Hepatocyte (in vitro differentiated cells): ENCODE measurements at regions not wholly inside any gene's neighbourhood (a gene's known extent, or its start where the extent isn't known, plus 50 kb on each side); places are given as distances from the start of the nearest gene placed in this dataset.

Experiments
- DNase-seq: peaks from one replicate; pipeline ENCODE4 v3.0.0-alpha.2; 2016; ENCODE audit warnings: low spot score
- H2AFZ ChIP-seq: fragments of 200-600 bp; sonication (generic); 2 replicates; pipeline ENCODE4 v1.6.0; 2016; ENCODE audit warnings: antibody characterized with exemption, mild to moderate bottlenecking
- H3K27ac ChIP-seq: fragments of 200-600 bp; sonication (generic); 2 replicates; pipeline ENCODE4 v1.5.1; 2016; ENCODE audit warnings: mild to moderate bottlenecking
- H3K27me3 ChIP-seq: fragments of 200-600 bp; sonication (generic); 2 replicates; pipeline ENCODE4 v1.6.1; 2016
- H3K36me3 ChIP-seq: fragments of 200-600 bp; sonication (generic); replicated peaks from 2 replicates; pipeline ENCODE4 v1.5.1; 2016; ENCODE audit warnings: low read depth; ENCODE audit not compliant: insufficient read depth
- H3K4me1 ChIP-seq: fragments of 200-600 bp; sonication (generic); 2 replicates; pipeline ENCODE4 v1.5.1; 2016; ENCODE audit warnings: mild to moderate bottlenecking, moderate library complexity; ENCODE audit not compliant: insufficient read depth
- H3K4me2 ChIP-seq: fragments of 200-600 bp; sonication (generic); 2 replicates; pipeline ENCODE4 v1.6.0; 2016
- H3K4me3 ChIP-seq: fragments of 200-600 bp; sonication (generic); 2 replicates; pipeline ENCODE4 v1.5.1; 2016; ENCODE audit warnings: mild to moderate bottlenecking
- H3K79me2 ChIP-seq: fragments of 200-600 bp; sonication (generic); 2 replicates; pipeline ENCODE4 v1.6.0; 2017; ENCODE audit warnings: mild to moderate bottlenecking
- H3K9me2 ChIP-seq: fragments of 200-600 bp; sonication (generic); replicated peaks from 2 replicates; pipeline ENCODE4 v1.6.0; 2017; ENCODE audit warnings: mild to moderate bottlenecking; ENCODE audit not compliant: insufficient read depth
- H3K9me3 ChIP-seq: fragments of 200-600 bp; sonication (generic); 2 replicates; pipeline ENCODE4 v1.5.1; 2016; ENCODE audit warnings: low read depth, mild to moderate bottlenecking
- H4K20me1 ChIP-seq: fragments of 200-600 bp; sonication (generic); 2 replicates; pipeline ENCODE4 v1.6.0; 2016; ENCODE audit warnings: mild to moderate bottlenecking; ENCODE audit not compliant: insufficient read depth, poor library complexity, severe bottlenecking
- CTCF ChIP-seq: fragments of 200-600 bp; sonication (generic); IDR thresholded peaks from 2 replicates; pipeline ENCODE4 v1.5.1; 2016; ENCODE audit warnings: antibody characterized with exemption, mild to moderate bottlenecking; ENCODE audit not compliant: poor library complexity
- EZH2 ChIP-seq: fragments of 200-600 bp; sonication (generic); IDR thresholded peaks from 2 replicates; pipeline ENCODE4 v1.6.1; 2016; ENCODE audit warnings: antibody characterized with exemption, mild to moderate bottlenecking, borderline replicate concordance
- EZH2phosphoT487 ChIP-seq: fragments of 200-600 bp; sonication (generic); IDR thresholded peaks from one replicate; pipeline ENCODE4 v1.6.1; 2018; ENCODE audit warnings: antibody characterized with exemption, mild to moderate bottlenecking, low read depth, moderate library complexity; ENCODE audit not compliant: unreplicated experiment, severe bottlenecking
- WGBS: methylation state at CpG from one replicate; pipeline ENCODE4 v1.1.6; 2016; ENCODE audit warnings: low lambda C conversion rate; ENCODE audit errors: missing lambda C conversion rate; 5-methylcytosine and 5-hydroxymethylcytosine counted together

- Histone ChIP-seq H3K4me2 (no peak overlapping the region), H3K36me3 (no peaks in the 10 kb centered on the region), H2AFZ (no peak overlapping the region), H4K20me1 (no peaks in the 10 kb centered on the region), H3K27me3 (no peaks in the 10 kb centered on the region), H3K79me2 (no peaks in the 10 kb centered on the region), H3K4me1 (no peaks in the 10 kb centered on the region), H3K27ac (no peak overlapping the region), H3K9me2 (no peaks in the 10 kb centered on the region), H3K4me3 (no peak overlapping the region), H3K9me3 (no peaks in the 10 kb centered on the region)
- TF ChIP-seq EZH2, result no peak
- TF ChIP-seq CTCF, result no peak
- TF ChIP-seq EZH2phosphoT487, result no peak
- no peak for DNase-seq
- 70% methylated on average over 1 of the region's 1 CpG for WGBS
These were observed 59.0 kb upstream of the SOX3 start for GRCh38 chrX:140563893-140564292.
